NT2/D1 (cell line): ENCODE measurements at regions not wholly inside any gene's neighbourhood (a gene's known extent, or its start where the extent isn't known, plus 50 kb on each side); places are given as distances from the start of the nearest gene placed in this dataset.

Experiments used
- DNase-seq: peaks from one replicate; pipeline ENCODE4 v3.0.0-alpha.2; 2011; ENCODE audit warnings: low read depth, low spot score
- H3K27me3 ChIP-seq: 2 replicates; pipeline ENCODE4 v1.6.0; 2011; ENCODE audit warnings: mild to moderate bottlenecking; ENCODE audit not compliant: insufficient read length, insufficient read depth
- H3K36me3 ChIP-seq: 2 replicates; pipeline ENCODE4 v1.6.1; 2011; ENCODE audit warnings: mild to moderate bottlenecking, low read length, mixed read lengths; ENCODE audit not compliant: insufficient read depth, insufficient read length
- H3K4me1 ChIP-seq: 2 replicates; pipeline ENCODE4 v1.5.1; 2011; ENCODE audit not compliant: insufficient read depth, insufficient read length
- H3K4me3 ChIP-seq: 2 replicates; pipeline ENCODE4 v1.5.1; 2011; ENCODE audit warnings: low read depth; ENCODE audit not compliant: insufficient read length
- H3K9ac ChIP-seq: 2 replicates; pipeline ENCODE4 v1.6.0; 2011; ENCODE audit warnings: low read depth; ENCODE audit not compliant: insufficient read length
- H3K9me3 ChIP-seq: 2 replicates; pipeline ENCODE4 v1.5.1; 2011; ENCODE audit warnings: mild to moderate bottlenecking, low read length; ENCODE audit not compliant: insufficient read depth
- SUZ12 ChIP-seq: IDR thresholded peaks from 2 replicates; pipeline ENCODE4 v1.6.1; 2011; ENCODE audit not compliant: insufficient read length, insufficient read depth; ENCODE audit errors: extremely low read depth
- YY1 ChIP-seq: IDR thresholded peaks from 2 replicates; pipeline ENCODE4 v1.6.1; 2011; ENCODE audit not compliant: insufficient read length, insufficient read depth
- ZNF274 ChIP-seq: IDR thresholded peaks from 2 replicates; pipeline ENCODE4 v1.6.1; 2011; ENCODE audit warnings: mild to moderate bottlenecking, low read depth, low read length

DNA sequence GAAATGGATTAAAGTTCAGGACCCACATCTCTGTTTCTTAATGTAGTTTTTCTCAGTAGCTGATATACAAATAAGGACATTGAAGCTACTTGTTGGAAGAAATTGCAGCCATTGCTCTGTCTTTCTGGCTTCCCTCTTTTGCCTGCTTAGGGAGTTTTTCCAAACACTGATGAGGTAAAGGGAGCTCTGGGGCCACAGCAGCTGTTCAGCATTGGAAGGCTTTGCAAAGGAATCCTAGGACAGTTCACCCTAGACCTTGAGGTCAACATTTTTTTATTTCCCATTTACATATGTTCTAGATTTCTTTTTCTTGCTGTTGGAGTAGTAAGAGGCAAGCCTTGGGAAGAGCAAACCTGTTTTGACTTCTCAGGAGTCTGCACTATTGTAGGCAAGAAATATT is 126.9 kb upstream of the PLPPR5 start:
- peaks cover 8% of the 10 kb centered on the region for H3K9me3 ChIP-seq
- TF ChIP-seq YY1, result no peak
- TF ChIP-seq SUZ12, result no peak
- no peak for TF ChIP-seq ZNF274
- H3K9ac ChIP-seq, result no peak overlapping the region
- DNase-seq, result no peak
- no peaks in the 10 kb centered on the region for H3K27me3 ChIP-seq
- no peaks in the 10 kb centered on the region for H3K4me1 ChIP-seq
- no peak overlapping the region for H3K4me3 ChIP-seq
- H3K36me3 ChIP-seq, result no peaks in the 10 kb centered on the region

DNA sequence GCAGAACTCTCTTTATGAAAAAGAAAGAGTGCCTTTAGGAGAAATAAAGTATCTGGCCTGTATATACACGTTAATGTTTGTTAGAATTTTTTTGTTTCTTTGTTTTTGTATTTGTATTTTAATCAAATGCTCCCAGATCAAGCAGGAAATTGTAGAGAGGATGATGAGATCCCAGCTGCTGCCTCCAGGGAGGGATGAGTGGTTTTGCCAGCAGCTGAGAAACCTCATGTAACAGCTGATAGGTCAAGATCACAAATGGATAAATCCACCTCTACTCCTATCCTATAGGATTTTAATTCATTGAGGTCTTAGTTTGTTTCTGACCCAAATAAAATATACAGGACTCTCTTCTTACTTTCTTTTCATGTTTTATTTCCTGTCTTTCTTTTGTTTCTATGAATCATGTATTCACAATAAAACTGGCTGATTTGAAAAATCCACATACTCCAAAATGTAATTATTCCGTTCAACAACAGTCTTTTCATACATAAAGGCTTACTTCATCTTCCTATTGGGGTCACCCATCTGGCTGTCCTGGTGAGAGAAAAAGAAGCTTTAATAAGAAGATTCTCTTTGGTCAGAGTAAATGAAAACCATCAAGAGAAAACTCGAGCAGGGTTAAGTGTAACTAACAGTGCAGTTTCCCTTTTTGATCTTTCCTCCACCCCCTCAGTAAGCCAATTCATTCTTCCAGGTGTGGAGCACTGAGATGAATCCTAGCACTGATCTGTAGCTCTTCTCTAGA is 129.3 kb upstream of the PLPPR5 start:
- no peak for DNase-seq
- no peak overlapping the region for H3K9ac ChIP-seq
- no peaks in the 10 kb centered on the region for H3K4me1 ChIP-seq
- no peaks in the 10 kb centered on the region for H3K36me3 ChIP-seq
- H3K9me3 ChIP-seq, result peaks cover 32% of the 10 kb centered on the region
- TF ChIP-seq YY1 (no peak), ZNF274 (no peak), SUZ12 (no peak)
- no peak overlapping the region for H3K4me3 ChIP-seq
- H3K27me3 ChIP-seq, result no peaks in the 10 kb centered on the region

DNA sequence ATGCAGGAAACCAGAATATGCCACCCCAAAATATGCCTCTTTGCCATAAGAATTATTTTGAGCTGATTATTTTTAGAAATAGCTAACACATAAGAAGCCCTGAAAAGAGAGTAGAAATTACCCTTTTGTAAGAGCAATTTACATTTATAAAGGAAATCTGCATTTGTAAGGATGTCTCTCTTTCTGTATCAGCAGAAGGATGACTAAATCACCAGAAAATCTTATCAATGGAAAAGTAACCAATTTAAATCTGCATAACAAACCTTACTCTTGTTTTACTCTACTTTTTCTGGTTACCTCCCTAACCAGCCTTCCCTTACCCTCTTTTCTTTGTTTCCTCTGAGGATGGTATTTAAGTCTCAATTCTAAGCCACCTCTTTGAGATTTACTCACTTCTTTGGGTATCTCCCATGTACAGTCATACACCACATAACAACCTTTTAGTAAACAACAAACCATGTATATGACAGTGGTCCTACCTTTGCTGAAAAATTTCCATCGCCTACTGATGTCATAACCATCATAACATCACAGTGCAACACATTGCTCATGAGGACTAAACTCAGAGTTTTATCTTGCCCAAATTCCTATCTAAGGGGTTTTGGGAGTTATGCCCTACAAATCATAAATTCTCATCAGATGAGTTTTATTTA is 126.6 kb upstream of the PLPPR4 start:
- peak; percentile 36 for DNase-seq
- H3K4me1 ChIP-seq, result no peaks in the 10 kb centered on the region
- TF ChIP-seq SUZ12, result no peak
- TF ChIP-seq YY1, result no peak
- no peak for TF ChIP-seq ZNF274

DNA sequence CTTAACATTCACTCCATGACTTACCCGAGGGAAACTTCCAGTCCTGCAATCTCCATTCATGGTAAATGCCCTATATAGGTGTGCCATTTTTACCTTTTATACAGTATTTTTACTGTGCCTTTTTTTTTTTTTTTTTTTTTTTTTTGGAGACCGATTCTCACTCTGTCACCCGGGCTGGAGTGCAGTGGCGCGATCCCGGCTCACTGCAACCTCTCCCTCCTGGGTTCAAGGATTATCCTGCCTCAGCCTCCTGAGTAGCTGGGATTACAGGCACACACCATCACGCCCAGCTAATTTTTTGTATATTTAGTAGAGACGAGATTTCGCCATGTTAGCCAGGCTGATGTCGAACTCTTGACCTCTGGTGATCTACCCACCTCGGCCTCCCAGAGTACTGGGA is 124.4 kb upstream of the PLPPR4 start:
- no peak for TF ChIP-seq ZNF274
- no peak for TF ChIP-seq SUZ12
- TF ChIP-seq YY1, result no peak
- peaks cover 44% of the 10 kb centered on the region for H3K9me3 ChIP-seq
- H3K9ac ChIP-seq, result no peak overlapping the region
- no peak overlapping the region for H3K4me3 ChIP-seq
- H3K4me1 ChIP-seq, result no peaks in the 10 kb centered on the region
- no peaks in the 10 kb centered on the region for H3K27me3 ChIP-seq
- no peak for DNase-seq
- no peaks in the 10 kb centered on the region for H3K36me3 ChIP-seq

More for the DNA sequence above, 126.6 kb upstream of the PLPPR4 start:
- Histone ChIP-seq H3K27me3 (no peaks in the 10 kb centered on the region), H3K9me3 (peaks cover 44% of the 10 kb centered on the region), H3K9ac (no peak overlapping the region), H3K4me3 (no peak overlapping the region), H3K36me3 (no peaks in the 10 kb centered on the region)

DNA sequence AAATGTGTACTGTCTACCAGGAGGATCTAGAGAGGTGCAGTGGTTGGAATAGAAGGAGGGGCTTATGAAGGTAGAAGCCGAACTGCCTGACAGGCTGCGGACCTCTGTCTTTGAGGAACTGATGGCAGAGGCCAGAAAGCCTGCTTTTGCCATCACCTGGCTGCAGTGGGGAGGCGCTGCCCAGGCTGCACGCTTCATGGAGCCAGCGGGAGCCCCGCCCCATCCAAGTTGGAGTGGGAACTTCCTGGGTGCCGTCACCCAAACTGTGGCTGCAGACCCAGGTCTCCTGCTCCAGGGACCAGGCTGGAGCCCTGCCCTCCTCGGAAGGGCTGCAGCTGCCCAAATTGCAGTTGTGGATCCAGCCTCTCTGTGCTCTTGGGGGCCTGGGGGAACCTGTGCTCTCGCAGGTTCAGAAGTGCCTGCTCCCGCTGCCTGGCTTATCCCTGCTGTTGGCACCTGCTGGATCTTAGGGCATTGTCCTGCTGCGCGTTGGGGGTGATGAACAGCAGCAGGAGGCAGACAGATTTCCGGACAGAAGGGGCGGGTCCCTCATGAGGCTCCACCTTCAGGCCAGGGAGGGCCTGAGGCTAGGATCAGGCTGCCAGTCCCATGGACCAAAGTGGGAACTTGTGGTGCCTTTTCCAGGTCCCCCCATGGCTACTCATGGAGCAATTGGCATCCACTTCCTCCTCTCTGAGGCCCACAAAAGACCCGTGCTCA is 118.0 kb upstream of the PLPPR4 start:
- Histone ChIP-seq H3K9me3 (no peaks in the 10 kb centered on the region), H3K36me3 (no peaks in the 10 kb centered on the region), H3K4me3 (no peak overlapping the region), H3K27me3 (no peaks in the 10 kb centered on the region), H3K4me1 (no peaks in the 10 kb centered on the region), H3K9ac (no peak overlapping the region)
- no peak for DNase-seq
- TF ChIP-seq YY1 (no peak), ZNF274 (no peak), SUZ12 (no peak)

DNA sequence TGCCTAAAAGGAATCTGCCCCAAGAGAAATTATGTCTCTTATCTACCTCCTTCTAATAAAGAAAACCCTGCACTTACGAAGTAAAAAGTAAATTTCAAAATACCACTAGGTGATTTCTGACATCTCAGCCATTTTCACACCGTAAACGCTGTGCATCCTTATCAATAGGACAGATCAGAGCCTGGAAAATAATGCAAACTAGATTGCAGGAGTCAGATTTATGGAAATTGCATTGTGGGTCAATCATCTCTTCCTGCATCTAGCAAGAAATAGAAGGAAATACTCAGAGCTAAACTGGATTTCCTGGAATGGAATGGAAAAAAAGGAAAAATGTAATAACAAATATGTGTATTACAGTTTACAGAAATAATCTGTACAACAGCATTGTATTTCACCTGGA is 114.3 kb upstream of the PLPPR4 start:
- H3K27me3 ChIP-seq, result no peaks in the 10 kb centered on the region
- H3K9me3 ChIP-seq, result no peaks in the 10 kb centered on the region
- no peak overlapping the region for H3K9ac ChIP-seq
- H3K36me3 ChIP-seq, result no peaks in the 10 kb centered on the region
- H3K4me3 ChIP-seq, result no peak overlapping the region
- H3K4me1 ChIP-seq, result no peaks in the 10 kb centered on the region
- no peak for TF ChIP-seq ZNF274
- TF ChIP-seq YY1, result no peak
- TF ChIP-seq SUZ12, result no peak
- no peak for DNase-seq

DNA sequence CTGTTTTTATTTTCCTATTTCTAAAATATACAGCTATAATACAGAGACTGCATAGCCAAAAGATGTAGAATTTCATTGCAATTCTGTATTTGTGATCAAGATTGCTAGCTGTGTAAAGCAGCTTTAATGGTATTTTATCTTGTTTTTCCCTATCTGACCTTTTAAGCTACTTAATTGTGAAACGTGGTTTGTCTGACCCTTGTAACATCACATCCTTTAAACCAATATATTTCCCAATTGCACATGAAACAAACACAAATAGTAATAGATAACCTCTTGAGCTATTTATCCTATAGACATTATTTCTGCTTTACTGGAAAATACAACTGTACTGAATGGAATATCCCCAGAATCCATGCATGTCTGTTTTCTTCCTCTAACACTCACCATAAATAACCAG is 112.2 kb upstream of the PLPPR4 start:
- no peaks in the 10 kb centered on the region for H3K4me1 ChIP-seq
- no peak overlapping the region for H3K9ac ChIP-seq
- no peak for DNase-seq
- H3K4me3 ChIP-seq, result no peak overlapping the region
- no peaks in the 10 kb centered on the region for H3K36me3 ChIP-seq
- no peaks in the 10 kb centered on the region for H3K9me3 ChIP-seq
- no peaks in the 10 kb centered on the region for H3K27me3 ChIP-seq
- TF ChIP-seq ZNF274 (no peak), SUZ12 (no peak), YY1 (no peak)
